ENCODE measurements at regions not wholly inside any gene's neighbourhood (a gene's known extent, or its start where the extent isn't known, plus 50 kb on each side); places are given as distances from the start of the nearest gene placed in this dataset.
A peak's percentile ranks its signal among the peaks of the same experiment; 100 is the strongest.

GRCh38 chr6:165895421-165896165, 232.6 kb upstream of the PDE10A start:
- TF ChIP-seq, protein P1, sequence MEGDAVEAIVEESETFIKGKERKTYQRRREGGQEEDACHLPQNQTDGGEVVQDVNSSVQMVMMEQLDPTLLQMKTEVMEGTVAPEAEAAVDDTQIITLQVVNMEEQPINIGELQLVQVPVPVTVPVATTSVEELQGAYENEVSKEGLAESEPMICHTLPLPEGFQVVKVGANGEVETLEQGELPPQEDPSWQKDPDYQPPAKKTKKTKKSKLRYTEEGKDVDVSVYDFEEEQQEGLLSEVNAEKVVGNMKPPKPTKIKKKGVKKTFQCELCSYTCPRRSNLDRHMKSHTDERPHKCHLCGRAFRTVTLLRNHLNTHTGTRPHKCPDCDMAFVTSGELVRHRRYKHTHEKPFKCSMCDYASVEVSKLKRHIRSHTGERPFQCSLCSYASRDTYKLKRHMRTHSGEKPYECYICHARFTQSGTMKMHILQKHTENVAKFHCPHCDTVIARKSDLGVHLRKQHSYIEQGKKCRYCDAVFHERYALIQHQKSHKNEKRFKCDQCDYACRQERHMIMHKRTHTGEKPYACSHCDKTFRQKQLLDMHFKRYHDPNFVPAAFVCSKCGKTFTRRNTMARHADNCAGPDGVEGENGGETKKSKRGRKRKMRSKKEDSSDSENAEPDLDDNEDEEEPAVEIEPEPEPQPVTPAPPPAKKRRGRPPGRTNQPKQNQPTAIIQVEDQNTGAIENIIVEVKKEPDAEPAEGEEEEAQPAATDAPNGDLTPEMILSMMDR (IDR thresholded peaks at IDR 0.05; ENCODE audit: low read length, missing control alignments) = peak; percentile 4
- no peak overlapping the region for H3K4me3 ChIP-seq (replicated peaks; ENCODE audit: low read depth, low read length)
- peak; percentile 42 for DNase-seq (ENCODE audit: low read depth)

GRCh38 chr6:165894171-165894825, 231.3 kb upstream of the PDE10A start:
- no peak overlapping the region for H3K4me3 ChIP-seq (replicated peaks; ENCODE audit: low read depth, low read length)
- DNase-seq (ENCODE audit: low read depth) = no peak
- TF ChIP-seq, protein P1 (IDR thresholded peaks at IDR 0.05; ENCODE audit: low read length, missing control alignments) = no peak

GRCh38 chr6:165893431-165893830, 230.4 kb upstream of the PDE10A start:
- TF ChIP-seq, protein P1 (IDR thresholded peaks at IDR 0.05; ENCODE audit: low read length, missing control alignments) = no peak
- no peak for DNase-seq (ENCODE audit: low read depth)
- no peak overlapping the region for H3K4me3 ChIP-seq (replicated peaks; ENCODE audit: low read depth, low read length)

DNA sequence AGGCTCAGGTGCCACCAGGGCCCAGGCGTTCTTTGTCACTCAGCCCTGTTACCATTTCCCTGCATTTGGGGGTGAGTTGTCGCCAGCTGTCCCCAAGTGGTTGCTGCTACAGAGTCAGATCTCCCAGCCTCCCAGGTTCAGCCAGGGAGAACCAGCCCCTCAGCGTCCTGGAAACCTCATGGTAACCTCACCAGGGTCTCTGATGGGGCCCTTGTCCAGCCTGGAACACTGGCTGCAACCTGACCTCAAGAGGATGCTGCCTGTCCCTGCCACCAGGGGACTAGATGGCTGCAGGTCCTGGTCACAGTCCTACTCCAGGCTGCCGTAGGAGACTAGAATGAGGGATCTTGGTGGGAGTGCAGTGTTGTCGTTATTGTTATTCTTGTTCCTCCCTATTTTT, 228.3 kb upstream of the PDE10A start:
- TF ChIP-seq, protein P1 (IDR thresholded peaks at IDR 0.05; ENCODE audit: low read length, missing control alignments) = peak; percentile 5

GRCh38 chr6:165890404-165890735, 227.3 kb upstream of the PDE10A start:
- TF ChIP-seq, protein P1 (IDR thresholded peaks at IDR 0.05; ENCODE audit: low read length, missing control alignments) = no peak
- H3K4me3 ChIP-seq (replicated peaks; ENCODE audit: low read depth, low read length) = no peak overlapping the region
- DNase-seq (ENCODE audit: low read depth) = no peak

More for the DNA sequence above, 228.3 kb upstream of the PDE10A start:
- H3K4me3 ChIP-seq (replicated peaks; ENCODE audit: low read depth, low read length) = no peak overlapping the region
- DNase-seq (ENCODE audit: low read depth) = no peak

GRCh38 chr6:165889636-165890403, 226.8 kb upstream of the PDE10A start:
- H3K4me3 ChIP-seq (replicated peaks; ENCODE audit: low read depth, low read length) = no peak overlapping the region
- DNase-seq (ENCODE audit: low read depth) = peak; percentile 73
- TF ChIP-seq, protein P1 (IDR thresholded peaks at IDR 0.05; ENCODE audit: low read length, missing control alignments) = peak; percentile 85
